ENCODE measurements at regions not wholly inside any gene's neighbourhood (a gene's known extent, or its start where the extent isn't known, plus 50 kb on each side); places are given as distances from the start of the nearest gene placed in this dataset.

- Histone ChIP-seq H3K27ac (no peak overlapping the region), H3K9me3 (ENCODE audit: low read depth) (no peaks in the 10 kb centered on the region), H3K27me3 (no peaks in the 10 kb centered on the region), H3K4me1 (ENCODE audit: low read depth) (no peaks in the 10 kb centered on the region), H3K4me3 (no peak overlapping the region), H3K36me3 (no peaks in the 10 kb centered on the region)
- TF ChIP-seq CTCF (IDR thresholded peaks at IDR 0.05; ENCODE audit: low read depth, low read length) = no peak
- DNase-seq (ENCODE audit: low read depth in 1 of 2, low spot score in 1 of 2) = no peak
Measured at GRCh38 chr9:90059436-90059835, 454.6 kb downstream of the GADD45G start.

- no peak for DNase-seq (ENCODE audit: low read depth in 1 of 2, low spot score in 1 of 2)
- no peak overlapping the region for H3K27ac ChIP-seq
- H3K4me1 ChIP-seq (ENCODE audit: low read depth) = no peaks in the 10 kb centered on the region
- no peaks in the 10 kb centered on the region for H3K27me3 ChIP-seq
- TF ChIP-seq CTCF (IDR thresholded peaks at IDR 0.05; ENCODE audit: low read depth, low read length) = no peak
- H3K9me3 ChIP-seq (ENCODE audit: low read depth) = no peaks in the 10 kb centered on the region
- H3K36me3 ChIP-seq = no peaks in the 10 kb centered on the region
- no peak overlapping the region for H3K4me3 ChIP-seq
Measured at GRCh38 chr9:90060256-90060655, 455.4 kb downstream of the GADD45G start.

- no peaks in the 10 kb centered on the region for H3K36me3 ChIP-seq
- no peaks in the 10 kb centered on the region for H3K4me1 ChIP-seq (ENCODE audit: low read depth)
- no peaks in the 10 kb centered on the region for H3K27me3 ChIP-seq
- no peak overlapping the region for H3K4me3 ChIP-seq
- no peaks in the 10 kb centered on the region for H3K9me3 ChIP-seq (ENCODE audit: low read depth)
- no peak for TF ChIP-seq CTCF (IDR thresholded peaks at IDR 0.05; ENCODE audit: low read depth, low read length)
- no peak overlapping the region for H3K27ac ChIP-seq
- no peak for DNase-seq (ENCODE audit: low read depth in 1 of 2, low spot score in 1 of 2)
Measured at GRCh38 chr9:90061187-90061586, 456.4 kb downstream of the GADD45G start.

- no peak for TF ChIP-seq CTCF (IDR thresholded peaks at IDR 0.05; ENCODE audit: low read depth, low read length)
- no peak for DNase-seq (ENCODE audit: low read depth in 1 of 2, low spot score in 1 of 2)
- Histone ChIP-seq H3K27ac (no peak overlapping the region), H3K9me3 (ENCODE audit: low read depth) (no peaks in the 10 kb centered on the region), H3K4me3 (no peak overlapping the region), H3K4me1 (ENCODE audit: low read depth) (no peaks in the 10 kb centered on the region), H3K27me3 (no peaks in the 10 kb centered on the region), H3K36me3 (no peaks in the 10 kb centered on the region)
Measured at GRCh38 chr9:90062982-90063381, 458.2 kb downstream of the GADD45G start.

- Histone ChIP-seq H3K36me3 (no peaks in the 10 kb centered on the region), H3K4me3 (no peak overlapping the region), H3K27me3 (no peaks in the 10 kb centered on the region), H3K27ac (no peak overlapping the region), H3K4me1 (ENCODE audit: low read depth) (no peaks in the 10 kb centered on the region), H3K9me3 (ENCODE audit: low read depth) (no peaks in the 10 kb centered on the region)
- no peak for DNase-seq (ENCODE audit: low read depth in 1 of 2, low spot score in 1 of 2)
- TF ChIP-seq CTCF (IDR thresholded peaks at IDR 0.05; ENCODE audit: low read depth, low read length) = no peak
Measured at GRCh38 chr9:90064248-90064647, 459.4 kb downstream of the GADD45G start.

- no peaks in the 10 kb centered on the region for H3K36me3 ChIP-seq
- H3K27me3 ChIP-seq = no peaks in the 10 kb centered on the region
- no peak overlapping the region for H3K27ac ChIP-seq
- no peak overlapping the region for H3K4me3 ChIP-seq
- TF ChIP-seq CTCF (IDR thresholded peaks at IDR 0.05; ENCODE audit: low read depth, low read length) = no peak
- no peaks in the 10 kb centered on the region for H3K4me1 ChIP-seq (ENCODE audit: low read depth)
- no peaks in the 10 kb centered on the region for H3K9me3 ChIP-seq (ENCODE audit: low read depth)
- DNase-seq (ENCODE audit: low read depth in 1 of 2, low spot score in 1 of 2) = no peak
Measured at GRCh38 chr9:90064971-90065370, 460.2 kb downstream of the GADD45G start.

Data from cardiac muscle cell (in vitro differentiated cells and primary cell).